ENCODE measurements at regions not wholly inside any gene's neighbourhood (a gene's known extent, or its start where the extent isn't known, plus 50 kb on each side); places are given as distances from the start of the nearest gene placed in this dataset.

- no peak for TF ChIP-seq CTCF (IDR thresholded peaks at IDR 0.05)
- no peak for TF ChIP-seq EZH2 (IDR thresholded peaks at IDR 0.05; ENCODE audit: borderline replicate concordance, insufficient read depth, low read depth, low read length, poor library complexity, severe bottlenecking)
Observed at GRCh38 chr11:44408711-44409470, 99.0 kb upstream of the ALX4 start.
